ENCODE measurements at regions not wholly inside any gene's neighbourhood (a gene's known extent, or its start where the extent isn't known, plus 50 kb on each side); places are given as distances from the start of the nearest gene placed in this dataset.

GRCh38 chr12:92489781-92490180, 213.0 kb upstream of the PLEKHG7 start:
- no peak overlapping the region for H3K4me3 Mint-ChIP-seq
- peak overlapping the region; percentile 96 for H3K27ac Mint-ChIP-seq
- ATAC-seq (ENCODE audit: low read depth) (no peak), DNase-seq (ENCODE audit: low spot score in 2 of 2) (no peak)
- peaks cover 5% of the 10 kb centered on the region for H3K36me3 Mint-ChIP-seq
- peaks cover 4% of the 10 kb centered on the region for H3K9me3 Mint-ChIP-seq
- no peaks in the 10 kb centered on the region for H3K27me3 Mint-ChIP-seq
- H3K4me1 Mint-ChIP-seq, result peaks cover 45% of the 10 kb centered on the region

- peak overlapping the region; percentile 41 for H3K4me3 Mint-ChIP-seq
- H3K9me3 Mint-ChIP-seq, result peaks cover 4% of the 10 kb centered on the region
- peak; percentile 88 for ATAC-seq (ENCODE audit: low read depth)
- H3K27me3 Mint-ChIP-seq, result no peaks in the 10 kb centered on the region
- DNase-seq (ENCODE audit: low spot score in 2 of 2), result no peak
- H3K27ac Mint-ChIP-seq, result peak overlapping the region; percentile 96
- H3K36me3 Mint-ChIP-seq, result peaks cover 8% of the 10 kb centered on the region
- H3K4me1 Mint-ChIP-seq, result peaks cover 43% of the 10 kb centered on the region
Observed at GRCh38 chr12:92488735-92489134, 214.1 kb upstream of the PLEKHG7 start.

- Mint-ChIP-seq H3K4me1 (peaks cover 38% of the 10 kb centered on the region), H3K27ac (peak overlapping the region; percentile 87), H3K4me3 (no peak overlapping the region), H3K36me3 (peaks cover 17% of the 10 kb centered on the region), H3K9me3 (peaks cover 4% of the 10 kb centered on the region), H3K27me3 (no peaks in the 10 kb centered on the region)
- ATAC-seq (ENCODE audit: low read depth), result no peak
- no peak for DNase-seq (ENCODE audit: low spot score in 2 of 2)
Observed at GRCh38 chr12:92487138-92487485, 215.7 kb upstream of the PLEKHG7 start.

- peak overlapping the region; percentile 87 for H3K27ac Mint-ChIP-seq
- peaks cover 3% of the 10 kb centered on the region for H3K9me3 Mint-ChIP-seq
- H3K27me3 Mint-ChIP-seq, result no peaks in the 10 kb centered on the region
- H3K36me3 Mint-ChIP-seq, result peaks cover 17% of the 10 kb centered on the region
- DNase-seq (ENCODE audit: low spot score in 2 of 2) (no peak), ATAC-seq (ENCODE audit: low read depth) (peak; percentile 48)
- peaks cover 39% of the 10 kb centered on the region for H3K4me1 Mint-ChIP-seq
- no peak overlapping the region for H3K4me3 Mint-ChIP-seq
Observed at GRCh38 chr12:92486443-92487137, 216.2 kb upstream of the PLEKHG7 start.

- peak; percentile 28 for ATAC-seq (ENCODE audit: low read depth)
- H3K4me3 Mint-ChIP-seq, result peak overlapping the region; percentile 19
Observed at GRCh38 chr12:92485351-92486348, 217.1 kb upstream of the PLEKHG7 start.

GRCh38 chr12:92482599-92482998, 220.2 kb upstream of the PLEKHG7 start:
- peaks cover 49% of the 10 kb centered on the region for H3K4me1 Mint-ChIP-seq
- peaks cover 32% of the 10 kb centered on the region for H3K36me3 Mint-ChIP-seq
- H3K27me3 Mint-ChIP-seq, result no peaks in the 10 kb centered on the region
- ATAC-seq (ENCODE audit: low read depth), result no peak
- DNase-seq (ENCODE audit: low spot score in 2 of 2), result no peak
- H3K9me3 Mint-ChIP-seq, result peaks cover 1% of the 10 kb centered on the region
- no peak overlapping the region for H3K4me3 Mint-ChIP-seq
- peak overlapping the region; percentile 41 for H3K27ac Mint-ChIP-seq

More at GRCh38 chr12:92485351-92486348, 217.1 kb upstream of the PLEKHG7 start:
- Mint-ChIP-seq H3K27me3 (no peaks in the 10 kb centered on the region), H3K27ac (peak overlapping the region; percentile 87), H3K4me1 (peaks cover 40% of the 10 kb centered on the region), H3K36me3 (peaks cover 18% of the 10 kb centered on the region), H3K9me3 (peaks cover 1% of the 10 kb centered on the region)
- DNase-seq (ENCODE audit: low spot score in 2 of 2), result no peak

GRCh38 chr12:92481066-92481465, 221.7 kb upstream of the PLEKHG7 start:
- no peak overlapping the region for H3K4me3 Mint-ChIP-seq
- H3K27ac Mint-ChIP-seq, result peak overlapping the region; percentile 89
- no peak for DNase-seq (ENCODE audit: low spot score in 2 of 2)
- no peak for ATAC-seq (ENCODE audit: low read depth)
- H3K9me3 Mint-ChIP-seq, result peaks cover 1% of the 10 kb centered on the region
- H3K4me1 Mint-ChIP-seq, result peaks cover 48% of the 10 kb centered on the region
- peaks cover 40% of the 10 kb centered on the region for H3K36me3 Mint-ChIP-seq
- H3K27me3 Mint-ChIP-seq, result no peaks in the 10 kb centered on the region

- peak overlapping the region; percentile 29 for H3K4me3 Mint-ChIP-seq
- ATAC-seq (ENCODE audit: low read depth), result no peak
- H3K4me1 Mint-ChIP-seq, result peaks cover 56% of the 10 kb centered on the region
Observed at GRCh38 chr12:92478692-92479091, 224.1 kb upstream of the PLEKHG7 start.

GRCh38 chr12:92476844-92477243, 225.9 kb upstream of the PLEKHG7 start:
- DNase-seq (ENCODE audit: low spot score in 2 of 2) (no peak), ATAC-seq (ENCODE audit: low read depth) (no peak)
- Mint-ChIP-seq H3K4me1 (peaks cover 56% of the 10 kb centered on the region), H3K27ac (no peak overlapping the region), H3K4me3 (no peak overlapping the region), H3K9me3 (peaks cover 1% of the 10 kb centered on the region), H3K36me3 (peaks cover 38% of the 10 kb centered on the region), H3K27me3 (no peaks in the 10 kb centered on the region)

More at GRCh38 chr12:92478692-92479091, 224.1 kb upstream of the PLEKHG7 start:
- Mint-ChIP-seq H3K36me3 (peaks cover 48% of the 10 kb centered on the region), H3K27me3 (no peaks in the 10 kb centered on the region), H3K27ac (peak overlapping the region; percentile 69), H3K9me3 (peaks cover 1% of the 10 kb centered on the region)
- no peak for DNase-seq (ENCODE audit: low spot score in 2 of 2)

GRCh38 chr12:92473564-92473963, 229.2 kb upstream of the PLEKHG7 start:
- ATAC-seq (ENCODE audit: low read depth) (no peak), DNase-seq (ENCODE audit: low spot score in 2 of 2) (no peak)
- H3K36me3 Mint-ChIP-seq, result peaks cover 33% of the 10 kb centered on the region
- H3K9me3 Mint-ChIP-seq, result no peaks in the 10 kb centered on the region
- peaks cover 54% of the 10 kb centered on the region for H3K4me1 Mint-ChIP-seq
- H3K4me3 Mint-ChIP-seq, result peak overlapping the region; percentile 43
- no peaks in the 10 kb centered on the region for H3K27me3 Mint-ChIP-seq
- peak overlapping the region; percentile 91 for H3K27ac Mint-ChIP-seq

- Mint-ChIP-seq H3K4me3 (no peak overlapping the region), H3K4me1 (peaks cover 47% of the 10 kb centered on the region), H3K9me3 (no peaks in the 10 kb centered on the region), H3K27me3 (no peaks in the 10 kb centered on the region), H3K36me3 (peaks cover 27% of the 10 kb centered on the region), H3K27ac (peak overlapping the region; percentile 91)
- ATAC-seq (ENCODE audit: low read depth), result no peak
- DNase-seq (ENCODE audit: low spot score in 2 of 2), result no peak
Observed at GRCh38 chr12:92472201-92472600, 230.6 kb upstream of the PLEKHG7 start.

- peaks cover 22% of the 10 kb centered on the region for H3K36me3 Mint-ChIP-seq
- no peaks in the 10 kb centered on the region for H3K27me3 Mint-ChIP-seq
- peaks cover 45% of the 10 kb centered on the region for H3K4me1 Mint-ChIP-seq
- H3K4me3 Mint-ChIP-seq, result peak overlapping the region; percentile 9
- ATAC-seq (ENCODE audit: low read depth) (peak; percentile 21), DNase-seq (ENCODE audit: low spot score in 2 of 2) (no peak)
- no peaks in the 10 kb centered on the region for H3K9me3 Mint-ChIP-seq
- peak overlapping the region; percentile 91 for H3K27ac Mint-ChIP-seq
Observed at GRCh38 chr12:92471551-92471950, 231.2 kb upstream of the PLEKHG7 start.

- H3K4me1 Mint-ChIP-seq, result peaks cover 50% of the 10 kb centered on the region
- peaks cover 18% of the 10 kb centered on the region for H3K36me3 Mint-ChIP-seq
- H3K27ac Mint-ChIP-seq, result peak overlapping the region; percentile 91
- H3K9me3 Mint-ChIP-seq, result no peaks in the 10 kb centered on the region
- DNase-seq (ENCODE audit: low spot score in 2 of 2) (peak; percentile 18 to 40), ATAC-seq (ENCODE audit: low read depth) (peak; percentile 30)
- peak overlapping the region; percentile 73 for H3K4me3 Mint-ChIP-seq
- H3K27me3 Mint-ChIP-seq, result no peaks in the 10 kb centered on the region
Observed at GRCh38 chr12:92470608-92471021, 232.2 kb upstream of the PLEKHG7 start.

GRCh38 chr12:92469837-92470236, 233.0 kb upstream of the PLEKHG7 start:
- H3K36me3 Mint-ChIP-seq, result peaks cover 11% of the 10 kb centered on the region
- no peaks in the 10 kb centered on the region for H3K9me3 Mint-ChIP-seq
- H3K4me3 Mint-ChIP-seq, result peak overlapping the region; percentile 78
- H3K27me3 Mint-ChIP-seq, result no peaks in the 10 kb centered on the region
- H3K4me1 Mint-ChIP-seq, result peaks cover 48% of the 10 kb centered on the region
- ATAC-seq (ENCODE audit: low read depth) (no peak), DNase-seq (ENCODE audit: low spot score in 2 of 2) (no peak)
- H3K27ac Mint-ChIP-seq, result peak overlapping the region; percentile 91
